PC-3 (cell line): ENCODE measurements at regions not wholly inside any gene's neighbourhood (a gene's known extent, or its start where the extent isn't known, plus 50 kb on each side); places are given as distances from the start of the nearest gene placed in this dataset.

ENCODE experiments used
- ATAC-seq: fragments of 200-7000 bp; cut with Tn5 transposase; 2 replicates; pipeline ENCODE4 v1.9.1; 2020; ENCODE audit warnings: mild to moderate bottlenecking, moderate library complexity
- BruUV-seq: library from RNA; stranded (reverse); fragments of 400-500 nt; replicated peaks from 2 replicates; lab custom pipeline; 2021; lab: Mats Ljungman, UMichigan
- CTCF ChIA-PET: fragments of 300-600 bp; sonication (Branson Sonifier 250); formaldehyde crosslinking; loops from one replicate; lab custom pipeline; 2022; ENCODE audit warnings: antibody characterized with exemption; lab: Charles Lee
- POLR2A ChIA-PET: fragments of 300-600 bp; sonication (Branson Sonifier 250); formaldehyde crosslinking; loops from one replicate; lab custom pipeline; 2022; ENCODE audit warnings: antibody characterized with exemption; ENCODE audit not compliant: unreplicated experiment; lab: Charles Lee
- DNase-seq: peaks from one replicate; pipeline ENCODE4 v3.0.0-alpha.2; 2015
- H2AFZ ChIP-seq: fragments of 300-600 bp; sonication (generic); 2 replicates; pipeline ENCODE4 v1.6.0; 2016; ENCODE audit warnings: antibody characterized with exemption, low read length
- H3F3A ChIP-seq: fragments of 300-600 bp; sonication (generic); one replicate; pipeline ENCODE4 v1.6.0; 2017; ENCODE audit warnings: antibody characterized with exemption, low read length, control low read depth, mild to moderate bottlenecking; ENCODE audit not compliant: unreplicated experiment
- H3K27ac ChIP-seq: fragments of 300-600 bp; sonication (generic); 2 replicates; pipeline ENCODE4 v1.5.1; 2016; ENCODE audit warnings: mild to moderate bottlenecking, low read length
- H3K27me3 ChIP-seq: fragments of 300-600 bp; sonication (generic); 2 replicates; pipeline ENCODE4 v1.6.1; 2016; ENCODE audit warnings: low read length, mixed read lengths
- H3K36me3 ChIP-seq: fragments of 300-600 bp; sonication (generic); 2 replicates; pipeline ENCODE4 v1.6.1; 2016; ENCODE audit warnings: low read depth, mixed run types, low read length, mixed read lengths
- H3K4me1 ChIP-seq: fragments of 300-600 bp; sonication (generic); 2 replicates; pipeline ENCODE4 v1.5.1; 2016; ENCODE audit warnings: low read length; ENCODE audit not compliant: insufficient read depth
- H3K4me2 ChIP-seq: fragments of 300-600 bp; sonication (generic); 2 replicates; pipeline ENCODE4 v1.6.0; 2016; ENCODE audit warnings: low read length
- H3K4me3 ChIP-seq: fragments of 300-600 bp; sonication (generic); 2 replicates; pipeline ENCODE4 v1.5.1; 2016; ENCODE audit warnings: mild to moderate bottlenecking, low read length, mixed read lengths
- H3K79me2 ChIP-seq: fragments of 300-600 bp; sonication (generic); 2 replicates; pipeline ENCODE4 v1.6.1; 2017; ENCODE audit warnings: low read length, mixed read lengths
- H3K9ac ChIP-seq: fragments of 300-600 bp; sonication (generic); 2 replicates; pipeline ENCODE4 v1.6.0; 2016; ENCODE audit warnings: mild to moderate bottlenecking, low read length
- H3K9me2 ChIP-seq: fragments of 300-600 bp; sonication (generic); replicated peaks from 2 replicates; pipeline ENCODE4 v1.6.1; 2016; ENCODE audit warnings: mixed run types, low read length, mixed read lengths
- H3K9me3 ChIP-seq: fragments of 300-600 bp; sonication (generic); 2 replicates; pipeline ENCODE4 v1.6.1; 2016; ENCODE audit warnings: low read length, mixed read lengths
- H4K20me1 ChIP-seq: fragments of 300-600 bp; sonication (generic); 2 replicates; pipeline ENCODE4 v1.6.1; 2016; ENCODE audit warnings: low read length, mixed read lengths
- EZH2 ChIP-seq: fragments of 300-600 bp; sonication (generic); IDR thresholded peaks from one replicate; pipeline ENCODE4 v1.6.1; 2017; ENCODE audit warnings: antibody characterized with exemption, mild to moderate bottlenecking, low read length; ENCODE audit not compliant: unreplicated experiment
- EZH2phosphoT487 ChIP-seq: fragments of 300-600 bp; sonication (generic); IDR thresholded peaks from 2 replicates; pipeline ENCODE4 v1.6.1; 2018; ENCODE audit warnings: mild to moderate bottlenecking, antibody characterized with exemption, low read length, borderline replicate concordance
- intact Hi-C: fragments of 100-400 bp; cut with micrococcal nuclease; formaldehyde crosslinking; loops from 2 replicates; pipeline ENCODE4 v1.9.0; 2023
- TF ChIP-seq, protein P1 (sequence below): fragments of 300-600 bp; sonication (generic); conservative IDR thresholded peaks from 2 replicates; pipeline ENCODE4 v1.5.1; 2017; ENCODE audit warnings: antibody characterized with exemption, low read depth, mild to moderate bottlenecking, low read length

DNA sequence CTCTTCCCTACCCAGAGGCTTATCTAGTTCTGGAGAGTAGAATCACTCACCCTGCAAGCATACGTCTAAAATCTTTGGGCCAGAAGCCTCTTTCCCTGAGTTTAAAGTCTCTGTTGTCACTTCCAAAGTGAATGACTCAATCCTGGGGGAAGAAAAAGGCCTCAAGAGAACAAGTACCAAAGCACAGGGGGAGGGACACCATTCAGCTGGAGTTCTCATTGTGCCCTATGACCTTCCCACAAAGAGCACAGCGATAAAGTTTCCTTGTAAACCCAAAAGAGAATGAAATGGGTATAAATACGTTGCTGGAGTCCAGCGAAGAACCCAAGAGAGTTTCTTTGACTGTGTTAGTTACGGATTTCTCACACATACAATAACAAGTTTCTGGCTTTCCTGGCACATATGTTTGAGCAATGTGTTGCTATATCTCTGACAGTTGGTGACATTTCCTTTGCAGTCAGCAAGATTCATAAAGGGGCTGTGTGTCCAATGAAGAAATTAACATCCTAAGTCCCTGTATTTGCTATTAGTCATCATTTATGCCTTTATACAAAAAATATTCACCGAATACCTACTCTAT lies 107.3 kb upstream of the PTPRG start:
- POLR2A ChIA-PET, result no interaction called here

DNA sequence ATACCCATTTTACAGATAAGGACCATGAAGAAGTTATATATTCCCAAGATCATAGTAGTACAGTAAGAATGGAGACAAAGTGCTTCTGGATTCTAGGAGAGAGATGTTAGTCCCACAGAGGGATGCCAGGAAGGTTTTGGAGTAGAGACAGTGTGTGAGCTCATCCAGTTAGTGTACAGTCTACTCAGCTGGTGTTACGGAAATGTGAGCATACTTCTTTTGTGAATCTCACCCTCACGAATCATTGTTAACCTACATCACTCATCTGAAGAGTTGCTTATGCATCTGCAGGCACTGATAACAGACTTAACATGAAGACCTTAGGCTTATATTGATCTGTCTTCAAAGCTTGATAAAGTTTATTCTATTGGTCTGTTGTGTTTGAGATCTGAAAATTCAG lies 106.6 kb upstream of the PTPRG start:
- no peaks in the 10 kb centered on the region for H4K20me1 ChIP-seq
- no peak overlapping the region for H3K4me3 ChIP-seq
- DNase-seq (no peak), ATAC-seq (no peak)
- ChIA-PET POLR2A (no interaction called here), CTCF (no interaction called here)
- no peaks in the 10 kb centered on the region for H3K9me2 ChIP-seq
- H3K9ac ChIP-seq, result no peak overlapping the region
- no peak overlapping the region for H3K27ac ChIP-seq
- H3K27me3 ChIP-seq, result no peaks in the 10 kb centered on the region
- H3K4me2 ChIP-seq, result no peak overlapping the region
- TF ChIP-seq, protein P1, sequence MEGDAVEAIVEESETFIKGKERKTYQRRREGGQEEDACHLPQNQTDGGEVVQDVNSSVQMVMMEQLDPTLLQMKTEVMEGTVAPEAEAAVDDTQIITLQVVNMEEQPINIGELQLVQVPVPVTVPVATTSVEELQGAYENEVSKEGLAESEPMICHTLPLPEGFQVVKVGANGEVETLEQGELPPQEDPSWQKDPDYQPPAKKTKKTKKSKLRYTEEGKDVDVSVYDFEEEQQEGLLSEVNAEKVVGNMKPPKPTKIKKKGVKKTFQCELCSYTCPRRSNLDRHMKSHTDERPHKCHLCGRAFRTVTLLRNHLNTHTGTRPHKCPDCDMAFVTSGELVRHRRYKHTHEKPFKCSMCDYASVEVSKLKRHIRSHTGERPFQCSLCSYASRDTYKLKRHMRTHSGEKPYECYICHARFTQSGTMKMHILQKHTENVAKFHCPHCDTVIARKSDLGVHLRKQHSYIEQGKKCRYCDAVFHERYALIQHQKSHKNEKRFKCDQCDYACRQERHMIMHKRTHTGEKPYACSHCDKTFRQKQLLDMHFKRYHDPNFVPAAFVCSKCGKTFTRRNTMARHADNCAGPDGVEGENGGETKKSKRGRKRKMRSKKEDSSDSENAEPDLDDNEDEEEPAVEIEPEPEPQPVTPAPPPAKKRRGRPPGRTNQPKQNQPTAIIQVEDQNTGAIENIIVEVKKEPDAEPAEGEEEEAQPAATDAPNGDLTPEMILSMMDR, result no peak
- TF ChIP-seq EZH2phosphoT487, result no peak
- TF ChIP-seq EZH2, result no peak
- no TSS peak for BruUV-seq
- H3K4me1 ChIP-seq, result no peaks in the 10 kb centered on the region
- H2AFZ ChIP-seq, result no peak overlapping the region
- no peaks in the 10 kb centered on the region for H3F3A ChIP-seq
- no peaks in the 10 kb centered on the region for H3K79me2 ChIP-seq
- intact Hi-C loops, result no loop called here
- H3K9me3 ChIP-seq, result no peaks in the 10 kb centered on the region; the same call in 1 of the 2 replicates
- H3K36me3 ChIP-seq, result no peaks in the 10 kb centered on the region

More for the DNA sequence above, 107.3 kb upstream of the PTPRG start:
- TF ChIP-seq EZH2phosphoT487 (no peak), EZH2 (no peak)
- TF ChIP-seq, protein P1, result no peak
- ATAC-seq (no peak), DNase-seq (no peak)
- Histone ChIP-seq H3K36me3 (no peaks in the 10 kb centered on the region), H3K27ac (no peak overlapping the region), H3K79me2 (no peaks in the 10 kb centered on the region), H3K4me1 (no peaks in the 10 kb centered on the region), H3K4me3 (no peak overlapping the region), H3K9me2 (no peaks in the 10 kb centered on the region), H4K20me1 (no peaks in the 10 kb centered on the region), H3K27me3 (no peaks in the 10 kb centered on the region), H3K4me2 (no peak overlapping the region), H2AFZ (no peak overlapping the region), H3F3A (no peaks in the 10 kb centered on the region), H3K9me3 (no peaks in the 10 kb centered on the region; the same call in 1 of the 2 replicates), H3K9ac (no peak overlapping the region)
- BruUV-seq, result no TSS peak
- intact Hi-C loops, result no loop called here
- CTCF ChIA-PET, result no interaction called here

DNA sequence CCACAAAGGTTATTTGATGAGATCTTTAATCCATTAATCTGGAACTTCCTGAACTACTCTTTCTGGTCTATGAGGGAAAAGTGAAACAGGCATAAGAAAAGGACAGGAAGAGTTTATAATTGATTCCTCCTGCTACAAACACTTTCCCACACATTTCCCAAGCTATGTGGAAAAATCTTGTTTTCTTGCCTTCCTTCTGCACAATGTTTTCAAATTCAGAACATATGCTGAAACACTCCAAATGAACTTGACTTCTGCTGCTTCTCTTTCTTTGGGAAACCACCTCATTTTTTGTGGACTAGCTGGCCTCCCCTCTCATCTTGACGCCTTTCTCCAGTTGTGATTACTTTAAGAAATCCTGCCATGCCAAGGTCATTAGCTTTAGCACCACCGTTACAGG lies 100.7 kb upstream of the PTPRG start:
- H3K9ac ChIP-seq, result no peak overlapping the region
- no peaks in the 10 kb centered on the region for H4K20me1 ChIP-seq
- TF ChIP-seq EZH2, result no peak
- TF ChIP-seq, protein P1, result no peak
- TF ChIP-seq EZH2phosphoT487, result no peak
- no peak overlapping the region for H3K4me2 ChIP-seq
- H3K9me2 ChIP-seq, result no peaks in the 10 kb centered on the region
- no TSS peak for BruUV-seq
- H3K27me3 ChIP-seq, result no peaks in the 10 kb centered on the region
- no peaks in the 10 kb centered on the region for H3K36me3 ChIP-seq
- H3F3A ChIP-seq, result no peaks in the 10 kb centered on the region
- no peak overlapping the region for H3K27ac ChIP-seq
- H2AFZ ChIP-seq, result no peak overlapping the region
- intact Hi-C loops, result no loop called here
- ChIA-PET CTCF (no interaction called here), POLR2A (no interaction called here)
- no peaks in the 10 kb centered on the region for H3K4me1 ChIP-seq
- H3K79me2 ChIP-seq, result no peaks in the 10 kb centered on the region
- DNase-seq (no peak), ATAC-seq (no peak)
- no peak overlapping the region for H3K4me3 ChIP-seq
- no peaks in the 10 kb centered on the region; the same call in none of the 2 replicates for H3K9me3 ChIP-seq
